ENCODE measurements at regions not wholly inside any gene's neighbourhood (a gene's known extent, or its start where the extent isn't known, plus 50 kb on each side); places are given as distances from the start of the nearest gene placed in this dataset.
"Not testable (repeated sequence)": the region's sequence is repeated elsewhere in the genome, so short reads cannot be mapped to it uniquely, and the experiment has no call there.

- H3K36me3 Mint-ChIP-seq (ENCODE audit: low read depth); POLR2A ChIA-PET; H3K27me3 Mint-ChIP-seq; H3K4me3 Mint-ChIP-seq; CTCF ChIA-PET; ATAC-seq; intact Hi-C loops (cut with DNase I, micrococcal nuclease); H3K4me1 Mint-ChIP-seq; H3K27ac Mint-ChIP-seq; DNase-seq: not testable (repeated sequence)
- H3K9me3 Mint-ChIP-seq (ENCODE audit: low read depth), result peaks cover 12% of the 10 kb centered on the region
These were observed 1506.4 kb downstream of the KHDRBS2 start for GRCh38 chr6:60779591-60779990.

- H3K27me3 Mint-ChIP-seq; H3K27ac Mint-ChIP-seq; CTCF ChIA-PET; H3K4me1 Mint-ChIP-seq; intact Hi-C loops (cut with DNase I, micrococcal nuclease); H3K9me3 Mint-ChIP-seq (ENCODE audit: low read depth); POLR2A ChIA-PET; H3K4me3 Mint-ChIP-seq; H3K36me3 Mint-ChIP-seq (ENCODE audit: low read depth); ATAC-seq; DNase-seq: not testable (repeated sequence)
These were observed 1518.1 kb downstream of the KHDRBS2 start for GRCh38 chr6:60767791-60768499.

- DNase-seq; H3K27ac Mint-ChIP-seq; POLR2A ChIA-PET; H3K9me3 Mint-ChIP-seq (ENCODE audit: low read depth); H3K4me3 Mint-ChIP-seq; ATAC-seq; H3K4me1 Mint-ChIP-seq; H3K36me3 Mint-ChIP-seq (ENCODE audit: low read depth); CTCF ChIA-PET; H3K27me3 Mint-ChIP-seq; intact Hi-C loops (cut with DNase I, micrococcal nuclease): not testable (repeated sequence)
These were observed 1520.7 kb downstream of the KHDRBS2 start for GRCh38 chr6:60765331-60765730.

- H3K9me3 Mint-ChIP-seq (ENCODE audit: low read depth); H3K4me3 Mint-ChIP-seq; H3K27me3 Mint-ChIP-seq; intact Hi-C loops (cut with DNase I, micrococcal nuclease); CTCF ChIA-PET; H3K4me1 Mint-ChIP-seq; POLR2A ChIA-PET; DNase-seq; H3K27ac Mint-ChIP-seq; H3K36me3 Mint-ChIP-seq (ENCODE audit: low read depth); ATAC-seq: not testable (repeated sequence)
These were observed 1522.5 kb downstream of the KHDRBS2 start for GRCh38 chr6:60763464-60764080.

- ATAC-seq; H3K9me3 Mint-ChIP-seq (ENCODE audit: low read depth); CTCF ChIA-PET; POLR2A ChIA-PET; intact Hi-C loops (cut with DNase I, micrococcal nuclease); H3K27me3 Mint-ChIP-seq; H3K4me3 Mint-ChIP-seq; H3K36me3 Mint-ChIP-seq (ENCODE audit: low read depth); DNase-seq; H3K27ac Mint-ChIP-seq; H3K4me1 Mint-ChIP-seq: not testable (repeated sequence)
These were observed 1525.1 kb downstream of the KHDRBS2 start for GRCh38 chr6:60760928-60761327.

- intact Hi-C loops (cut with DNase I, micrococcal nuclease); H3K27me3 Mint-ChIP-seq; DNase-seq; H3K4me3 Mint-ChIP-seq; H3K4me1 Mint-ChIP-seq; H3K36me3 Mint-ChIP-seq (ENCODE audit: low read depth); H3K27ac Mint-ChIP-seq; POLR2A ChIA-PET; CTCF ChIA-PET; ATAC-seq; H3K9me3 Mint-ChIP-seq (ENCODE audit: low read depth): not testable (repeated sequence)
These were observed 1526.7 kb downstream of the KHDRBS2 start for GRCh38 chr6:60759149-60759825.

GRCh38 chr6:60758725-60759124 is 1527.3 kb downstream of the KHDRBS2 start:
- DNase-seq; CTCF ChIA-PET; H3K36me3 Mint-ChIP-seq (ENCODE audit: low read depth); H3K9me3 Mint-ChIP-seq (ENCODE audit: low read depth); H3K27ac Mint-ChIP-seq; ATAC-seq; H3K4me1 Mint-ChIP-seq; intact Hi-C loops (cut with DNase I, micrococcal nuclease); H3K4me3 Mint-ChIP-seq; POLR2A ChIA-PET; H3K27me3 Mint-ChIP-seq: not testable (repeated sequence)

- Mint-ChIP-seq H3K4me3 (no peak overlapping the region), H3K27ac (no peak overlapping the region), H3K4me1 (no peaks in the 10 kb centered on the region), H3K36me3 (ENCODE audit: low read depth) (no peaks in the 10 kb centered on the region), H3K27me3 (no peaks in the 10 kb centered on the region), H3K9me3 (ENCODE audit: low read depth) (peaks cover 13% of the 10 kb centered on the region)
- DNase-seq, result no peak
- ATAC-seq, result no peak
- intact Hi-C loops (cut with DNase I, micrococcal nuclease), result no loop called here
- ChIA-PET POLR2A (no interaction called here), CTCF (no interaction called here)
These were observed 1531.1 kb downstream of the KHDRBS2 start for GRCh38 chr6:60754879-60755278.

GRCh38 chr6:60750353-60751081 is 1535.5 kb downstream of the KHDRBS2 start:
- CTCF ChIA-PET; H3K4me3 Mint-ChIP-seq; H3K4me1 Mint-ChIP-seq; POLR2A ChIA-PET; DNase-seq; H3K27me3 Mint-ChIP-seq; H3K36me3 Mint-ChIP-seq (ENCODE audit: low read depth); ATAC-seq; H3K27ac Mint-ChIP-seq; intact Hi-C loops (cut with DNase I, micrococcal nuclease): not testable (repeated sequence)
- H3K9me3 Mint-ChIP-seq (ENCODE audit: low read depth), result peaks cover 13% of the 10 kb centered on the region

GRCh38 chr6:60747765-60748556 is 1538.1 kb downstream of the KHDRBS2 start:
- ATAC-seq; DNase-seq; H3K4me3 Mint-ChIP-seq; H3K4me1 Mint-ChIP-seq; H3K27me3 Mint-ChIP-seq; POLR2A ChIA-PET; intact Hi-C loops (cut with DNase I, micrococcal nuclease); H3K36me3 Mint-ChIP-seq (ENCODE audit: low read depth); H3K27ac Mint-ChIP-seq: not testable (repeated sequence)
- CTCF ChIA-PET, result interaction anchor here (0.7 kb wide), 1 partner anchor 1075 kb away, joined by 3 read pairs; no protein-coding TSS in a partner anchor
- peaks cover 13% of the 10 kb centered on the region for H3K9me3 Mint-ChIP-seq (ENCODE audit: low read depth)

- H3K36me3 Mint-ChIP-seq (ENCODE audit: low read depth); H3K4me3 Mint-ChIP-seq; H3K4me1 Mint-ChIP-seq; DNase-seq; POLR2A ChIA-PET; H3K27me3 Mint-ChIP-seq; ATAC-seq; intact Hi-C loops (cut with DNase I, micrococcal nuclease); H3K27ac Mint-ChIP-seq; CTCF ChIA-PET: not testable (repeated sequence)
- peaks cover 15% of the 10 kb centered on the region for H3K9me3 Mint-ChIP-seq (ENCODE audit: low read depth)
These were observed 1548.1 kb downstream of the KHDRBS2 start for GRCh38 chr6:60737764-60738425.

Measured in activated CD4-positive, alpha-beta T cell treated with anti-CD3 and anti-CD28 coated beads for 36 hours (primary cell).